Gastrocnemius medialis (tissue), 4 donors: ENCODE measurements at regions not wholly inside any gene's neighbourhood (a gene's known extent, or its start where the extent isn't known, plus 50 kb on each side); places are given as distances from the start of the nearest gene placed in this dataset.

Experiments
- ATAC-seq, 2 donors: fragments of 150-250 bp; one replicate each; pipeline ENCODE4 v1.9.1; 2016
- DNase-seq, 2 donors: peaks; one replicate each; pipeline ENCODE4 v3.0.0-alpha.2; 2019
- H3K27ac ChIP-seq, 4 donors: fragments of 200-600 bp; sonication (generic); 1 replicate in 1 of 4; 2 replicates in 3 of 4; pipeline ENCODE4 v1.5.1; 2016 to 2018; ENCODE audit warnings: mild to moderate bottlenecking in 2 of 4, moderate library complexity in 1 of 4
- H3K27me3 ChIP-seq, 3 donors: fragments of 200-600 bp; sonication (generic) in 2 of 3; 1 replicate in 1 of 3; 2 replicates in 2 of 3; pipeline versions ENCODE4 v1.5.1 to v1.6.0; 2016 to 2019; ENCODE audit warnings: mild to moderate bottlenecking in 1 of 3, moderate library complexity in 1 of 3
- H3K36me3 ChIP-seq, 2 donors: fragments of 200-600 bp; sonication (generic) in 1 of 2; one replicate each; pipeline ENCODE4 v1.5.1; 2017 to 2018
- H3K4me1 ChIP-seq, 2 donors: fragments of 200-600 bp; sonication (generic) in 1 of 2; one replicate each; pipeline ENCODE4 v1.5.1; 2016 to 2017; ENCODE audit warnings: mild to moderate bottlenecking in 2 of 2
- H3K4me3 ChIP-seq, 4 donors: fragments of 200-600 bp; sonication (generic) in 3 of 4; 1 replicate in 1 of 4; 2 replicates in 3 of 4; pipeline ENCODE4 v1.5.1; 2016 to 2019; ENCODE audit warnings: mild to moderate bottlenecking in 2 of 4
- H3K9me3 ChIP-seq, 3 donors: fragments of 200-600 bp; sonication (generic) in 2 of 3; 1 replicate in 1 of 3; 2 replicates in 2 of 3; pipeline ENCODE4 v1.5.1; 2016 to 2019
- POLR2A ChIP-seq, 2 donors: fragments of 450-650 bp; IDR thresholded peaks; one replicate each; pipeline ENCODE4 v1.6.1; 2017; ENCODE audit warnings: antibody characterized with exemption in 2 of 2, mild to moderate bottlenecking in 2 of 2, moderate library complexity in 2 of 2
- in situ Hi-C, 4 donors: fragments of 200-750 bp; cut with MboI; loops; one replicate each; pipeline versions ENCODE4 v1.15.0 to v1.8.0; 2017; ENCODE audit warnings: low sequenced_read_pairs in 4 of 4
- intact Hi-C: fragments of 100-400 bp; cut with DNase I; formaldehyde crosslinking; loops from one replicate; pipeline ENCODE4 v1.15.1; 2023; ENCODE audit warnings: low total_unique reads
- TF ChIP-seq, protein P1 (sequence below), 5 experiments: fragments of 450-650 bp in 3 of 5; fragments of 200-600 bp in 2 of 5; sonication (generic) in 2 of 5; IDR thresholded peaks in 4 of 5; conservative IDR thresholded peaks in 1 of 5; 1 replicate in 4 of 5; 2 replicates in 1 of 5; pipeline ENCODE4 v1.5.1; 2016 to 2019; ENCODE audit warnings: antibody characterized with exemption in 5 of 5, mild to moderate bottlenecking in 3 of 5, moderate library complexity in 3 of 5

DNA sequence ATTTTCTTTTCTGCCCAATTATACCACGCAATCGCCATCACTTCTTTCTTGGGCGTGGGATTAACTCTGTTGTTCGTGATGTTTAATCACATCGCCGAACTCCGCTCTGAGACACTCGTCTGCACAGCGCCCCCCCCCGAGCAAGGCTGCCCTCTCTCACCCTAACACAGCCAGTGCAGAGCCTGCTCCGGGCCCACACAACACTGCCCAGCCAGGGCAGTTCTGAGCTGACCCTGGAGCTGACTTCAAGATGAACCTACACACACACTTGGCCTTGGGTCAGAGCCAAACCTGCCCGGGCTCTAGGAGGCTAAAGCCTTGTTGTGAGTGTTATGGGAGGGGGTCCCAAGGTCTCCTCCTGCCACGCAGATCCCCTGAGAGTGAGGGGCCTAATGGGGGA, 64.6 kb upstream of the LRP8 start:
- in situ Hi-C loops, result loop anchor here in 3 of 4 donors (5.0 kb wide), 1 partner anchor 115 kb away; no protein-coding TSS in a partner anchor
- H3K36me3 ChIP-seq, result no peaks in the 10 kb centered on the region
- ATAC-seq (no peak), DNase-seq (no peak)
- no peak overlapping the region for H3K27ac ChIP-seq
- H3K27me3 ChIP-seq, result no peaks in the 10 kb centered on the region
- intact Hi-C loops, result no loop called here
- no peak overlapping the region for H3K4me3 ChIP-seq
- TF ChIP-seq, protein P1, sequence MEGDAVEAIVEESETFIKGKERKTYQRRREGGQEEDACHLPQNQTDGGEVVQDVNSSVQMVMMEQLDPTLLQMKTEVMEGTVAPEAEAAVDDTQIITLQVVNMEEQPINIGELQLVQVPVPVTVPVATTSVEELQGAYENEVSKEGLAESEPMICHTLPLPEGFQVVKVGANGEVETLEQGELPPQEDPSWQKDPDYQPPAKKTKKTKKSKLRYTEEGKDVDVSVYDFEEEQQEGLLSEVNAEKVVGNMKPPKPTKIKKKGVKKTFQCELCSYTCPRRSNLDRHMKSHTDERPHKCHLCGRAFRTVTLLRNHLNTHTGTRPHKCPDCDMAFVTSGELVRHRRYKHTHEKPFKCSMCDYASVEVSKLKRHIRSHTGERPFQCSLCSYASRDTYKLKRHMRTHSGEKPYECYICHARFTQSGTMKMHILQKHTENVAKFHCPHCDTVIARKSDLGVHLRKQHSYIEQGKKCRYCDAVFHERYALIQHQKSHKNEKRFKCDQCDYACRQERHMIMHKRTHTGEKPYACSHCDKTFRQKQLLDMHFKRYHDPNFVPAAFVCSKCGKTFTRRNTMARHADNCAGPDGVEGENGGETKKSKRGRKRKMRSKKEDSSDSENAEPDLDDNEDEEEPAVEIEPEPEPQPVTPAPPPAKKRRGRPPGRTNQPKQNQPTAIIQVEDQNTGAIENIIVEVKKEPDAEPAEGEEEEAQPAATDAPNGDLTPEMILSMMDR (IDR thresholded peaks at IDR 0.05 in 4 of 5, conservative IDR thresholded peaks at IDR 0.05 in 1 of 5), result no peak
- no peak for TF ChIP-seq POLR2A (IDR thresholded peaks at IDR 0.05)
- H3K9me3 ChIP-seq, result no peaks in the 10 kb centered on the region
- H3K4me1 ChIP-seq, result no peaks in the 10 kb centered on the region

DNA sequence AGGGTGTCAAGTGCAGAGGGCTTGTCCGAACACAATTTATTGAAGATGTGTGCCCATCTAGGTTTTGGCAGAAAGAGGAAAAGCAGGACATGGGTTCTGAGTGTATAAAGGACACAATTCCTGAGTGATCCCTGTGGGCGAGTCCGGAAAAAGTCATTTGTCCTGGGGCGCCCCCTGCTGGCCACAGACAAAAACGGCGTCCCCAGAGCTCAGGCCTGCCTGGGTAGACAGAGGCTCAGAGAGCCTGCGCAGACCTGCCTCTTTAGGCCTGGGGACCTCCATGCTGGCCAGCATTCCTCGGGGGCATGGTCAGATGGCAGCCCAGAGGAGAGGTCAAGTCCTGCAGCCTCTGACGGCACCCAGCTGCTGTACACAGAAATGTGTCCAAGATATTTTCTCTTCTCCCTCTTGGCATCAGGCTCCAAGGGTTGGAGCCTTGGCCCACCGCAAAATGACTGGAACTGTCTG, 65.5 kb upstream of the LRP8 start:
- intact Hi-C loops, result loop anchor here (1.0 kb wide), 1 partner anchor 115 kb away; no protein-coding TSS in a partner anchor
- no peak overlapping the region for H3K27ac ChIP-seq
- H3K9me3 ChIP-seq, result no peaks in the 10 kb centered on the region
- H3K4me3 ChIP-seq, result no peak overlapping the region
- in situ Hi-C loops, result loop anchor here in 3 of 4 donors (5.0 kb wide), 1 partner anchor 116 kb away; no protein-coding TSS in a partner anchor
- ATAC-seq (peak; percentile 82 to 87), DNase-seq (peak; percentile 24 to 53)
- no peaks in the 10 kb centered on the region for H3K36me3 ChIP-seq
- H3K4me1 ChIP-seq, result no peaks in the 10 kb centered on the region
- no peak for TF ChIP-seq POLR2A (IDR thresholded peaks at IDR 0.05)
- TF ChIP-seq, protein P1 (IDR thresholded peaks at IDR 0.05 in 4 of 5, conservative IDR thresholded peaks at IDR 0.05 in 1 of 5), result peak; percentile 79 to 95 (median 91)
- no peaks in the 10 kb centered on the region for H3K27me3 ChIP-seq

DNA sequence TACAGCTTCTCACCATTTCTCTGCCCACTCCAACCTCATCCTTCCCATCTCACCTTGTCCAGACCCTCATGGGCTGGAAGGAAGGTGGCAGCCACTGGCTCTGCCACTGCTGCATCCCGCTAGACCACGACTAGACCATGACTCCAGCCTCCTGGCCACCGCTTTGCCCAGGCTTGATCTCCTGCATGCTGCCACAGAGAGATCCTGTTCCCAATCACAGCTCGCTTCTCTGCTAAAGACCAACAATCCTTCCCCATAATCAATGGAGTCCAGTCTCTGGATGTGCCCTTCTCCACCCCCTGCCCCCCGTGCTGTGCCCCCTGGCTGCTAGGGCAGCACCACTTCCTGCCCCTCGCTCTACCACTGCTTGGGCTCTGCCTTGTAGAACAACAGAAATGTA, 64.9 kb upstream of the DMRTB1 start:
- no peak for ATAC-seq
- H3K27ac ChIP-seq, result no peak overlapping the region
- intact Hi-C loops (no loop called here), in situ Hi-C loops (loop anchor here in 3 of 4 donors (5.0 kb wide), 1 partner anchor 117 kb away; no protein-coding TSS in a partner anchor)
- no peaks in the 10 kb centered on the region for H3K4me1 ChIP-seq
- no peaks in the 10 kb centered on the region for H3K36me3 ChIP-seq
- H3K9me3 ChIP-seq, result no peaks in the 10 kb centered on the region
- DNase-seq, result no peak
- H3K27me3 ChIP-seq, result no peaks in the 10 kb centered on the region
- TF ChIP-seq POLR2A (IDR thresholded peaks at IDR 0.05), result no peak
- TF ChIP-seq, protein P1 (IDR thresholded peaks at IDR 0.05 in 4 of 5, conservative IDR thresholded peaks at IDR 0.05 in 1 of 5), result no peak
- H3K4me3 ChIP-seq, result no peak overlapping the region

- intact Hi-C loops, result no loop called here
- in situ Hi-C loops, result no loop called here
Observed at GRCh38 chr1:53395671-53396215, 63.5 kb upstream of the DMRTB1 start.

More at GRCh38 chr1:53395671-53396215, 63.5 kb upstream of the DMRTB1 start:
- H3K27ac ChIP-seq, result no peak overlapping the region
- no peak for DNase-seq
- H3K4me1 ChIP-seq, result no peaks in the 10 kb centered on the region
- H3K9me3 ChIP-seq, result no peaks in the 10 kb centered on the region
- ATAC-seq, result no peak
- no peaks in the 10 kb centered on the region for H3K27me3 ChIP-seq
- H3K36me3 ChIP-seq, result no peaks in the 10 kb centered on the region
- no peak overlapping the region for H3K4me3 ChIP-seq
- no peak for TF ChIP-seq POLR2A (IDR thresholded peaks at IDR 0.05)
- TF ChIP-seq, protein P1 (IDR thresholded peaks at IDR 0.05 in 4 of 5, conservative IDR thresholded peaks at IDR 0.05 in 1 of 5), result no peak
